Nephron (organoid): ENCODE measurements at regions not wholly inside any gene's neighbourhood (a gene's known extent, or its start where the extent isn't known, plus 50 kb on each side); places are given as distances from the start of the nearest gene placed in this dataset.

Source experiments
- H3K27ac Mint-ChIP-seq, 3 experiments: 2 replicates each; pipeline ENCODE4 v1.8.0; 2020; ENCODE audit warnings: mixed read lengths in 3 of 3, mild to moderate bottlenecking in 2 of 3, moderate library complexity in 1 of 3
- H3K27me3 Mint-ChIP-seq: 2 replicates; pipeline ENCODE4 v1.8.0; 2021; ENCODE audit warnings: low read depth, mild to moderate bottlenecking, moderate library complexity, mixed read lengths
- H3K36me3 Mint-ChIP-seq: 2 replicates; pipeline ENCODE4 v1.8.0; 2020; ENCODE audit warnings: low read depth, mixed read lengths
- H3K4me1 Mint-ChIP-seq: 2 replicates; pipeline ENCODE4 v1.8.0; 2020; ENCODE audit warnings: mixed read lengths
- H3K4me3 Mint-ChIP-seq, 3 experiments: 2 replicates each; pipeline ENCODE4 v1.8.0; 2020; ENCODE audit warnings: mild to moderate bottlenecking in 3 of 3, mixed read lengths in 3 of 3, moderate library complexity in 2 of 3
- H3K9me3 Mint-ChIP-seq: 2 replicates; pipeline ENCODE4 v1.8.0; 2020; ENCODE audit warnings: mixed read lengths
- TF ChIP-seq, protein P1 (sequence below), 3 experiments: fragments of 200-600 bp; sonication (generic); IDR thresholded peaks; one replicate each; pipeline ENCODE4 v1.5.0; 2021; ENCODE audit warnings: antibody characterized with exemption in 3 of 3; ENCODE audit not compliant: unreplicated experiment in 3 of 3

DNA sequence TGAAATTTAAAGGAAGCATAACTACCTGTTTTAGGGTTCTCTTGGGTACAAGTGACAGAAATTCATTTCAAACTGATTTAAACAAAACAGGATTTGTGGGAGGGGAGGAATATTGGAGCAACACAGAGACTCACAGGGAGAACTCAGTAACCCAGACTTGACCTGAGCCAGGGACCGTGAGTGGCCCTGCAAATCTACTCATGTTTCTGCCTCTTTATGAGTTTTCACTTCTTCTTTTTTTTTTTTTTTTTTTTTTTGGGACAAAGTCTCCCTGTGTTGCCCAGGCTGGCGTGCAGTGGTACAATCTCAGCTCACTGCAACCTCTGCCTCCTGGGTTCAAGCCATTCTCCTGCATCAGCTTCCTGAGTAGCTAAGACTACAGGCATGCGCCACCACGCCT, 405.6 kb upstream of the ZNF608 start:
- Mint-ChIP-seq H3K27ac (peak overlapping the region; percentile 71 to 88 (median 82)), H3K4me1 (peaks cover 52% of the 10 kb centered on the region), H3K27me3 (no peaks in the 10 kb centered on the region), H3K4me3 (no peak overlapping the region), H3K36me3 (no peaks in the 10 kb centered on the region), H3K9me3 (no peaks in the 10 kb centered on the region)
- TF ChIP-seq, protein P1, sequence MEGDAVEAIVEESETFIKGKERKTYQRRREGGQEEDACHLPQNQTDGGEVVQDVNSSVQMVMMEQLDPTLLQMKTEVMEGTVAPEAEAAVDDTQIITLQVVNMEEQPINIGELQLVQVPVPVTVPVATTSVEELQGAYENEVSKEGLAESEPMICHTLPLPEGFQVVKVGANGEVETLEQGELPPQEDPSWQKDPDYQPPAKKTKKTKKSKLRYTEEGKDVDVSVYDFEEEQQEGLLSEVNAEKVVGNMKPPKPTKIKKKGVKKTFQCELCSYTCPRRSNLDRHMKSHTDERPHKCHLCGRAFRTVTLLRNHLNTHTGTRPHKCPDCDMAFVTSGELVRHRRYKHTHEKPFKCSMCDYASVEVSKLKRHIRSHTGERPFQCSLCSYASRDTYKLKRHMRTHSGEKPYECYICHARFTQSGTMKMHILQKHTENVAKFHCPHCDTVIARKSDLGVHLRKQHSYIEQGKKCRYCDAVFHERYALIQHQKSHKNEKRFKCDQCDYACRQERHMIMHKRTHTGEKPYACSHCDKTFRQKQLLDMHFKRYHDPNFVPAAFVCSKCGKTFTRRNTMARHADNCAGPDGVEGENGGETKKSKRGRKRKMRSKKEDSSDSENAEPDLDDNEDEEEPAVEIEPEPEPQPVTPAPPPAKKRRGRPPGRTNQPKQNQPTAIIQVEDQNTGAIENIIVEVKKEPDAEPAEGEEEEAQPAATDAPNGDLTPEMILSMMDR (IDR thresholded peaks at IDR 0.05; ENCODE audit: unreplicated experiment in 3 of 3): no peak

GRCh38 chr5:125152461-125153189, 406.2 kb upstream of the ZNF608 start:
- Mint-ChIP-seq H3K4me1 (peaks cover 52% of the 10 kb centered on the region), H3K36me3 (no peaks in the 10 kb centered on the region), H3K27ac (peak overlapping the region; percentile 4 to 82 (median 50)), H3K27me3 (no peaks in the 10 kb centered on the region), H3K9me3 (peaks cover under 1% of the 10 kb centered on the region), H3K4me3 (no peak overlapping the region)
- TF ChIP-seq, protein P1 (IDR thresholded peaks at IDR 0.05; ENCODE audit: unreplicated experiment in 3 of 3): no peak

DNA sequence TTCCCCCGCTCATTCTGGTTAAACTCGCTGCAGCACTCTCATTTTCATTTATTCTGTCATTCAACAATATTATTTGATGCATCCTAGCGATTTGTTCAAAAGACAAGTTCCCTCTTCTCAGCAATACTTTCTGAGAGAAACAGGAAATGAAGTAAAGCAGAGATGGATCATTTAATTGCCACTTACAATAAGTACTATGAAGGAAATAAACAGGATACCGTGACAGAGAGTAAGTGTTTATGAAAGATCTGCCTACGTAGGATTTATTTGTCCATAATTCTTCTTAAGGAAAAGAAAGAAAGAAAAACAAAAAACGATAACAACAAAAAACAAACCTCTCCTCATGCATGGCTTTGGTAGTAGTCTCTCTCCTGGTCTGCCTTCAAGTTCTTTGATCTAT, 406.8 kb upstream of the ZNF608 start:
- peak overlapping the region; percentile 4 to 82 (median 50) for H3K27ac Mint-ChIP-seq
- peaks cover 2% of the 10 kb centered on the region for H3K9me3 Mint-ChIP-seq
- H3K27me3 Mint-ChIP-seq: no peaks in the 10 kb centered on the region
- H3K36me3 Mint-ChIP-seq: no peaks in the 10 kb centered on the region
- H3K4me1 Mint-ChIP-seq: peaks cover 52% of the 10 kb centered on the region
- TF ChIP-seq, protein P1 (IDR thresholded peaks at IDR 0.05; ENCODE audit: unreplicated experiment in 3 of 3): no peak
- no peak overlapping the region for H3K4me3 Mint-ChIP-seq

DNA sequence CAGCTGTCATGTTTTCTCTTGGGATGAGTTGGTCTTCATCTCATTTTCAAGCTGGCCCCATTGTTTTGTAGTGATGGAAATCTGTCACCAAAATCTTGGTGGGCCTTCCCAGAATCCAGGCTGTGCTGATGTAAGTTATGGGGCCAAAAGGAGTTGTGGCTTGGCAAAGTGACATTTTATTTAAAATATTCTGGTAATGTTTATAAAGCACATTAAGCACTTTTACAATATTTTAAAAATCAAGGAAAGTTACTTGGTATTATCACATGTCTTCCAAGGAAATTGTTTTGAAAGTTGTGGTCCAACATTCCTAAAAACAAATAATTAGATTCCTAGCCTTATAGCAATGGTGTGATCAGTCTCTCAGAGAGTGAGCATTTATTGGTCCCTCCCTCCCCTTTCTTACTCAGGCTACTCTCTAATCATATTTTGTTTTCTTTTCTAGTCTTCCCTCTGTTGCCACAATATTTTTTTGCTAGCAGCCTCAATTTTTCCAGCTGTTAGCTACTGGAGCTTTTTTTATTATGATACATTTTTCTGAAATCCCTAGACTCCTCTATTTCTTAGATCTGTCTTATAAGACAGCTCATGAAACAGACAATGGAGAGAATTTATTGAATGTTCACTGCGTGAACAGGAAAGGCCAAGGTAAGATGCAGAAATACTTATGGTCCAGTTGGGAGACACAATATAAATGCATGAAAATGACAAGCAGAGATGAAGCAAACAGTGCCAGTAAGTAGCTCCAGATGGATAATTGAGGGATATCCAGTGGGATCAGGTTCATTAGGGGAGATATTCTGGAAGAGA, 408.1 kb upstream of the ZNF608 start:
- no peak overlapping the region for H3K4me3 Mint-ChIP-seq
- TF ChIP-seq, protein P1 (IDR thresholded peaks at IDR 0.05; ENCODE audit: unreplicated experiment in 3 of 3): no peak
- no peaks in the 10 kb centered on the region for H3K27me3 Mint-ChIP-seq
- H3K9me3 Mint-ChIP-seq: peaks cover 2% of the 10 kb centered on the region
- peak overlapping the region in 2 of 3 experiments; percentile 3 to 12 for H3K27ac Mint-ChIP-seq
- H3K36me3 Mint-ChIP-seq: no peaks in the 10 kb centered on the region
- peaks cover 40% of the 10 kb centered on the region for H3K4me1 Mint-ChIP-seq

- peaks cover 30% of the 10 kb centered on the region for H3K36me3 Mint-ChIP-seq
- H3K4me3 Mint-ChIP-seq: no peak overlapping the region
- peaks cover 6% of the 10 kb centered on the region for H3K27me3 Mint-ChIP-seq
- TF ChIP-seq, protein P1 (IDR thresholded peaks at IDR 0.05; ENCODE audit: unreplicated experiment in 3 of 3): no peak
- peaks cover 41% of the 10 kb centered on the region for H3K9me3 Mint-ChIP-seq
- no peaks in the 10 kb centered on the region for H3K4me1 Mint-ChIP-seq
- H3K27ac Mint-ChIP-seq: no peak overlapping the region
These were observed 414.5 kb upstream of the ZNF608 start for GRCh38 chr5:125160787-125161502.
